ENCODE measurements at regions not wholly inside any gene's neighbourhood (a gene's known extent, or its start where the extent isn't known, plus 50 kb on each side); places are given as distances from the start of the nearest gene placed in this dataset.
A peak's percentile ranks its signal among the peaks of the same experiment; 100 is the strongest.

DNA sequence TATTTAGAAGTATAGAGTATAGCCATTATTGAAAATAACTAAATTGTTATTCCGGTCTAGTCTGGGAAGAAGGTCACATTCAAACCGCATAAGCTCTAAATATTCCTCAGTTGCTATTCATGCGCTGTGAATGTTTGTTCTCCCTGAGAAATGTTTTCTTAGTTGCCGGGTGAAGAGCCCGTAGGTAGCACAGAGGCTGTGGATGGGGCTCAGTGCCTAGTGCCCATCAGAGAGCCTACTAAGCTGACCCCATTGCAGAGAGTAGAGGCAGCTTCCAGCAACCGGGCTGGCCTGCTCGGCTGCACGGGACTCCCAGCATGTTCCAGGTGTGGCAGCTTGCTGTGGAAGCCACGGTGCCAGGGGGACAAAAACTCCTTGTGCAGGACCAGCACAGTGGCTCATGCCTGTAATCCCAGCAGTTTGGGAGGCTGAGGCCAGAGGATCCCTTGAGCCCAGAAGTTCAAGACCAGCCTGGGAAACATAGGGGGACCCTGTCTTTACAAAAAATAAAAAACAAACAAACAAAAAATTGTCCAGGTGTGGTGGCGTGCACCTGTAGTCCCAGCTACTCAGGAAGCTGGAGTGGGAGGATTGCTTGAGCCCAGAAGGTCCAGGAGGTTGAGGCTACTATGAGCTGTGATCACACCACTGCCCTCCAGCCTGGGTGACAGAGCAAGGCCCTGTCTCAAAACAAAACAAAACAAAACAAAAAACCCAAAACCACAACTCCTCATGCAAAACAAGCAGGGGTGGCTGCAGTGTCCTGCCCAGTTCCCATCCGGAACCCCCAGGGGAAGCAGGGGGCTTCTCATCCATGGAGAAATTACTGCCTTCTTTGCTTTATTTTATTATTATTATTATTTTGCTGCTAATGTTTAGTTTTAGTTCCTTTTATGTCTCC, 82.5 kb downstream of the KCTD15 start:
- Mint-ChIP-seq H3K27ac (ENCODE audit: unreplicated experiment) (no peak overlapping the region), H3K36me3 (ENCODE audit: low read depth, unreplicated experiment) (no peaks in the 10 kb centered on the region), H3K4me1 (ENCODE audit: unreplicated experiment) (peaks cover 44% of the 10 kb centered on the region), H3K4me3 (ENCODE audit: unreplicated experiment) (no peak overlapping the region), H3K9me3 (ENCODE audit: unreplicated experiment) (no peaks in the 10 kb centered on the region), H3K27me3 (ENCODE audit: unreplicated experiment) (peaks cover 5% of the 10 kb centered on the region)
- TF ChIP-seq, protein P1, sequence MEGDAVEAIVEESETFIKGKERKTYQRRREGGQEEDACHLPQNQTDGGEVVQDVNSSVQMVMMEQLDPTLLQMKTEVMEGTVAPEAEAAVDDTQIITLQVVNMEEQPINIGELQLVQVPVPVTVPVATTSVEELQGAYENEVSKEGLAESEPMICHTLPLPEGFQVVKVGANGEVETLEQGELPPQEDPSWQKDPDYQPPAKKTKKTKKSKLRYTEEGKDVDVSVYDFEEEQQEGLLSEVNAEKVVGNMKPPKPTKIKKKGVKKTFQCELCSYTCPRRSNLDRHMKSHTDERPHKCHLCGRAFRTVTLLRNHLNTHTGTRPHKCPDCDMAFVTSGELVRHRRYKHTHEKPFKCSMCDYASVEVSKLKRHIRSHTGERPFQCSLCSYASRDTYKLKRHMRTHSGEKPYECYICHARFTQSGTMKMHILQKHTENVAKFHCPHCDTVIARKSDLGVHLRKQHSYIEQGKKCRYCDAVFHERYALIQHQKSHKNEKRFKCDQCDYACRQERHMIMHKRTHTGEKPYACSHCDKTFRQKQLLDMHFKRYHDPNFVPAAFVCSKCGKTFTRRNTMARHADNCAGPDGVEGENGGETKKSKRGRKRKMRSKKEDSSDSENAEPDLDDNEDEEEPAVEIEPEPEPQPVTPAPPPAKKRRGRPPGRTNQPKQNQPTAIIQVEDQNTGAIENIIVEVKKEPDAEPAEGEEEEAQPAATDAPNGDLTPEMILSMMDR (IDR thresholded peaks at IDR 0.05; ENCODE audit: unreplicated experiment), result no peak
- DNase-seq (ENCODE audit: low spot score), result no peak

DNA sequence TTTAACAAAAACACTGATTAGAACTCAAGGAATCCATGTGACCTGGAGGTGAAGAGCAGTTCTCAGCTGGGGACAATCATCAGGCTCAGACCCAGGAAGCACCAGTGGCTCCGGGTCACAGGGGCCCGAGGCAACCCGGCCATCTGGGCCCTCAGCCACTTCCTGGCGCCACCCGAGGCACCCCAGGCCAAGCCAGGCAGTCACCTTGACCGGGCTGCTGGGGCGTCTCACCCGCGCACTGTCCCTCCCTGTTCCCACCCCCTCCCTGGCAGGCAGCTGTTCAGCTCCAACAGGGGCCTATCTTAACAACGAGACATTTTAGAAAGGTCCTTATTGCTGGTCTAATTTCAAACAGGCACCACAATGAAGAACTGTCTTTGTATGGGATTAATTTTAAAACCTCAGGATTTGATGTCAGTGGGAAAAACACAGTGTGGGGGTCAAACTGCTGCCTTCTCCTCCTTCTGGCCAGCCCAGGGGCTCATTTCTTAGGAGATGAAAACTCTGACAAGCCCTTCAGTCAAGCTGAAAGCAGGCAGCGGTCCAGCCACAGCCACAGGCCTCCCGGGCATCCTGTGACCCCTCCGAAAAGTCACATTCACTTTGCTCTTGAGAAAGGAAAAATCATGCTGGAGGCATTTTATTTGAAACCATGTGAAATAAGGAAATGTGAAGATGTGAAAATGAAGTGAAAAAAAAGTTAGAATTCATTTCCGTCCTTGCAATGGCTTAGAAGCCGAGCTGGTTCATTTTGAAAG, 83.3 kb downstream of the KCTD15 start:
- Mint-ChIP-seq H3K4me1 (ENCODE audit: unreplicated experiment) (peaks cover 49% of the 10 kb centered on the region), H3K27me3 (ENCODE audit: unreplicated experiment) (peaks cover 8% of the 10 kb centered on the region), H3K4me3 (ENCODE audit: unreplicated experiment) (no peak overlapping the region), H3K36me3 (ENCODE audit: low read depth, unreplicated experiment) (no peaks in the 10 kb centered on the region), H3K9me3 (ENCODE audit: unreplicated experiment) (no peaks in the 10 kb centered on the region), H3K27ac (ENCODE audit: unreplicated experiment) (no peak overlapping the region)
- TF ChIP-seq, protein P1 (IDR thresholded peaks at IDR 0.05; ENCODE audit: unreplicated experiment), result no peak
- no peak for DNase-seq (ENCODE audit: low spot score)

DNA sequence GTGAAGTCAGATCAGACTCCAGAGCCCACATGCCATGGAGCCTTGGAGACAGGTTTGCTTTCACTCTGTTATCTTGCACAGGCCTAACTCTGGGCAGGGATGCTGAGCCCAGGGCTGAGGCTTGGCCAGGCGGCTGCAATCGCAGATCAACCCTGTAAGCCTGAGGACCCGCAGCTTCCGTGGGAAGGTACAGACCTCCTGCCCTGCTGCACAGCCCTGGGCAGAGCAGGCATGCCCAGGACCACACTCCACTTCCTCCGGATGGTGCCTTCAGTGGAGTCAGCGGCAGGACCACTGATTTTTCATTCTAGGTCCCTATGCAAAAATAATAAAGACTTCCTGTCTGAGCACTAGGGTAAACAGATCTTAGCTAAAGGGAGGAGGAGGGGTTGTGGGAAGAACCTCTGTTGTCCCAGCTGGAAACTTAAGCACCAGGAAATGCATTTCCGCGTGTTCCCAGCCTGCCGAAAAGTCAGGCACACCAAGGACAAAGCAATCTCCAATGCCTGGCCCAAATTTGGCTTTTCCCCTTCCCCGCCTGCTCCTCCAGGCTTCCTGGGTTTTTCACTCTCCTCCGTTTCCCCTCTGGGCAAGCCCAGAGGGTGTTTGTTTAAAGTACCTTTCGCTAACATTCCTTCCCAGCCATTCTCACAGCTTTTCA, 87.3 kb downstream of the KCTD15 start:
- peak; percentile 64 for DNase-seq (ENCODE audit: low spot score)
- Mint-ChIP-seq H3K36me3 (ENCODE audit: low read depth, unreplicated experiment) (no peaks in the 10 kb centered on the region), H3K4me1 (ENCODE audit: unreplicated experiment) (peaks cover 46% of the 10 kb centered on the region), H3K4me3 (ENCODE audit: unreplicated experiment) (peak overlapping the region; percentile 17), H3K27ac (ENCODE audit: unreplicated experiment) (peak overlapping the region; percentile 98), H3K27me3 (ENCODE audit: unreplicated experiment) (peaks cover 7% of the 10 kb centered on the region), H3K9me3 (ENCODE audit: unreplicated experiment) (no peaks in the 10 kb centered on the region)
- TF ChIP-seq, protein P1 (IDR thresholded peaks at IDR 0.05; ENCODE audit: unreplicated experiment), result no peak

DNA sequence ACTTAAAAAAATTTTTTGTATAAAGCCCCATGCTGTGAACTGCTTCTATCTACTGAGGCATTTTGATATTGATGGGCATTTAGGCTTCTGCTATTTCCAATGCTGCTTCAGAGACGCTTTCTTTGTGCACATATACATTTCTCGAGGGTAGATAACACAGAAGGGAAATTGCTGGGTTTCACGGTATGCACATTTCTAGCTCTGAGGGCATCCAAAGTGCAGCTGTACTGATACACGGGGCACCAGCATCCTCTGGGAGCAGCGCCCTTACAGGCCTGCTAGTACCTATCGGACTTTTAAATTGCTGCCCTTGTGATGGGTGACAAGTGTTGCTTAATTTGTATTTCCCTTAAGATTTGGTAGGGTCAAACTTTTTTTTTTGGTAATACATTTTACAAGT, 88.6 kb downstream of the KCTD15 start:
- TF ChIP-seq, protein P1 (IDR thresholded peaks at IDR 0.05; ENCODE audit: unreplicated experiment), result no peak
- Mint-ChIP-seq H3K9me3 (ENCODE audit: unreplicated experiment) (no peaks in the 10 kb centered on the region), H3K4me1 (ENCODE audit: unreplicated experiment) (peaks cover 44% of the 10 kb centered on the region), H3K36me3 (ENCODE audit: low read depth, unreplicated experiment) (no peaks in the 10 kb centered on the region), H3K27me3 (ENCODE audit: unreplicated experiment) (peaks cover 7% of the 10 kb centered on the region), H3K4me3 (ENCODE audit: unreplicated experiment) (peak overlapping the region; percentile 25), H3K27ac (ENCODE audit: unreplicated experiment) (peak overlapping the region; percentile 98)
- DNase-seq (ENCODE audit: low spot score), result no peak
